C4-2B (cell line): ENCODE measurements at regions not wholly inside any gene's neighbourhood (a gene's known extent, or its start where the extent isn't known, plus 50 kb on each side); places are given as distances from the start of the nearest gene placed in this dataset.

Experiments
- CTCF ChIP-seq: fragments of 450-650 bp; conservative IDR thresholded peaks from 2 replicates; pipeline ENCODE4 v1.5.1; 2017; ENCODE audit warnings: mild to moderate bottlenecking
- ZFX ChIP-seq: fragments of 450-650 bp; IDR thresholded peaks from 2 replicates; pipeline ENCODE4 v1.6.1; 2017

GRCh38 chr22:34068001-34068400 lies 147.7 kb upstream of the LARGE1 start:
- TF ChIP-seq ZFX: no peak
- no peak for TF ChIP-seq CTCF
